ENCODE measurements at regions not wholly inside any gene's neighbourhood (a gene's known extent, or its start where the extent isn't known, plus 50 kb on each side); places are given as distances from the start of the nearest gene placed in this dataset.
A peak's percentile ranks its signal among the peaks of the same experiment; 100 is the strongest.

DNA sequence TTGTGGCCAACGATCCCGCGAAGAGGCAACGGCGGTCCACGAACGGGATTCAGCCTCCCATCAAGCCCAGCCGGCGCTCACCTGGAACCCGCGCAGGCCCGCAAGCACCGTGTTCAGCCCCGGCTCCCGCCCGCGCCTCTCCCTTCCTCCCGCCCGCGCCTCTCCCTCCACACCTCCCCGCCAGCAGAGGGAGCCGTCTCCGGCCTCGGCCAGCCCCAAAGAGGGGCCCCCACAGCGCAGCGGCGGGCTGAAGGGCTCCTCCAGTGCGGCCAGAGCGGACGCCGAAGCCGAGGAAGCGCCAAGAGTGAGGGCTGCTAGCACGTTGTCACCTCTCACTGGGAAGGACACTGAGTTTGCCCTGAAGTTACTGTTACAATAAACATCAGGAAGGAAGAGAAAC is 55.3 kb upstream of the LAPTM4A start:
- H3K27ac ChIP-seq (ENCODE audit: extremely low read depth, low read depth, low read length): no peak overlapping the region
- H3K4me3 ChIP-seq (ENCODE audit: low read depth, low read length): no peak overlapping the region
- TF ChIP-seq, protein P1, sequence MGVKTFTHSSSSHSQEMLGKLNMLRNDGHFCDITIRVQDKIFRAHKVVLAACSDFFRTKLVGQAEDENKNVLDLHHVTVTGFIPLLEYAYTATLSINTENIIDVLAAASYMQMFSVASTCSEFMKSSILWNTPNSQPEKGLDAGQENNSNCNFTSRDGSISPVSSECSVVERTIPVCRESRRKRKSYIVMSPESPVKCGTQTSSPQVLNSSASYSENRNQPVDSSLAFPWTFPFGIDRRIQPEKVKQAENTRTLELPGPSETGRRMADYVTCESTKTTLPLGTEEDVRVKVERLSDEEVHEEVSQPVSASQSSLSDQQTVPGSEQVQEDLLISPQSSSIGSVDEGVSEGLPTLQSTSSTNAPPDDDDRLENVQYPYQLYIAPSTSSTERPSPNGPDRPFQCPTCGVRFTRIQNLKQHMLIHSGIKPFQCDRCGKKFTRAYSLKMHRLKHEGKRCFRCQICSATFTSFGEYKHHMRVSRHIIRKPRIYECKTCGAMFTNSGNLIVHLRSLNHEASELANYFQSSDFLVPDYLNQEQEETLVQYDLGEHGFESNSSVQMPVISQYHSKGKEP (tag by site-specific recombination; IDR thresholded peaks at IDR 0.05): no peak
- TF ChIP-seq ZNF175 (tag by site-specific recombination; IDR thresholded peaks at IDR 0.05) (no peak), ZNF133 (tag by site-specific recombination; IDR thresholded peaks at IDR 0.05) (no peak), ZNF341 (tag by site-specific recombination; IDR thresholded peaks at IDR 0.05; ENCODE audit: low read depth) (no peak), MEIS1 (CRISPR knock-in tag; IDR thresholded peaks at IDR 0.05; ENCODE audit: borderline replicate concordance) (no peak)
- TF ChIP-seq, protein P2, sequence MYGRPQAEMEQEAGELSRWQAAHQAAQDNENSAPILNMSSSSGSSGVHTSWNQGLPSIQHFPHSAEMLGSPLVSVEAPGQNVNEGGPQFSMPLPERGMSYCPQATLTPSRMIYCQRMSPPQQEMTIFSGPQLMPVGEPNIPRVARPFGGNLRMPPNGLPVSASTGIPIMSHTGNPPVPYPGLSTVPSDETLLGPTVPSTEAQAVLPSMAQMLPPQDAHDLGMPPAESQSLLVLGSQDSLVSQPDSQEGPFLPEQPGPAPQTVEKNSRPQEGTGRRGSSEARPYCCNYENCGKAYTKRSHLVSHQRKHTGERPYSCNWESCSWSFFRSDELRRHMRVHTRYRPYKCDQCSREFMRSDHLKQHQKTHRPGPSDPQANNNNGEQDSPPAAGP (tag by site-specific recombination; IDR thresholded peaks at IDR 0.05): no peak
- TF ChIP-seq, protein P3, sequence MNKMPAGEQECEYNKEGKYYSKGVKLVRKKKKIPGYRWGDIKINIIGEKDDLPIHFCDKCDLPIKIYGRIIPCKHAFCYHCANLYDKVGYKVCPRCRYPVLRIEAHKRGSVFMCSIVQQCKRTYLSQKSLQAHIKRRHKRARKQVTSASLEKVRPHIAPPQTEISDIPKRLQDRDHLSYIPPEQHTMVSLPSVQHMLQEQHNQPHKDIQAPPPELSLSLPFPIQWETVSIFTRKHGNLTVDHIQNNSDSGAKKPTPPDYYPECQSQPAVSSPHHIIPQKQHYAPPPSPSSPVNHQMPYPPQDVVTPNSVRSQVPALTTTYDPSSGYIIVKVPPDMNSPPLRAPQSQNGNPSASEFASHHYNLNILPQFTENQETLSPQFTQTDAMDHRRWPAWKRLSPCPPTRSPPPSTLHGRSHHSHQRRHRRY (tag by site-specific recombination; IDR thresholded peaks at IDR 0.05): no peak
- no peaks in the 10 kb centered on the region for H3K36me3 ChIP-seq (ENCODE audit: control insufficient read depth in 2 of 2, insufficient read depth in 1 of 2, low read length in 2 of 2)
- H3K9me3 ChIP-seq (ENCODE audit: control insufficient read depth, insufficient read depth, low read depth, low read length): no peaks in the 10 kb centered on the region
- ChIA-PET POLR2A (interaction anchor here (0.6 to 1.5 kb wide), 2 partner anchors 110 to 118 kb away, joined by 4 to 5 read pairs; partner anchors contain the start of gene SDC1), CTCF (interaction anchor here (1.0 kb wide), 1 partner anchor 220 kb away, joined by 3 read pairs; no protein-coding TSS in a partner anchor)
- no peaks in the 10 kb centered on the region for H3K4me1 ChIP-seq (ENCODE audit: control insufficient read depth, insufficient read depth, low read length)

DNA sequence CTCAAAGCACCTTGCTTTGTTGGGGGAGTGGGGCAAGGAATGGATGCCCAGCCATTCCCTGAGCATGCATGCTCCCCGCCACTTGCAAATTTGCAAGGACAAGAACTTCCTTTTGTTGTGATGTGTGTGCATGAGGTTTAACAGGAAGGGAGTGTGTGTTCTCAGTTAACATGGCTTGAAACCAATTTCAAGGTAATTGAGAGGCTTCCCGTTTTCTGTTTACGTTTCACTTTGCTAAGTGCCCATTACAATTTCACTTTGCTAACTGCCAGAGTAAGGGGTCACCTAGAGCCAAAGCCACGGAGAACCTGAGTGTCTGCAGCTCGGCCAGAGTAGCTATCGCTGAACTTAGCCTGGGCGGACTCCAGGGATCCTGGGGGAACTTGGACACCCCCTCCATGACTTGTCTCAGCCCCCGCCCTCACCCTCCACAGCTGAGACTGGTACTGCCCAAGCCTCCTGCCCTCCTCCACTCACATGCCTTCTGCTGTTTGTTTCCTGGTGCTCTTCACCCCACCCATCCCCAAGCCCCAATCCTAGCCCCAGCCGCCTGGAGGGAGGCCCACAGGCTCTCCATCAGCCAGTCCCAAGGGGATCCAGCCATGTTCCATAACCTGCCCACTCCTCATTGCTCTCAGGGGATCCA is 53.6 kb upstream of the LAPTM4A start:
- H3K9me3 ChIP-seq (ENCODE audit: control insufficient read depth, insufficient read depth, low read depth, low read length): no peaks in the 10 kb centered on the region
- no peaks in the 10 kb centered on the region for H3K4me1 ChIP-seq (ENCODE audit: control insufficient read depth, insufficient read depth, low read length)
- H3K36me3 ChIP-seq (ENCODE audit: control insufficient read depth in 2 of 2, insufficient read depth in 1 of 2, low read length in 2 of 2): no peaks in the 10 kb centered on the region
- TF ChIP-seq ZNF707 (tag by site-specific recombination; IDR thresholded peaks at IDR 0.05) (no peak), ZNF341 (tag by site-specific recombination; IDR thresholded peaks at IDR 0.05; ENCODE audit: low read depth) (peak; percentile 48; the same call in 1 of the 2 replicates), OSR2 (tag by site-specific recombination; IDR thresholded peaks at IDR 0.05) (no peak), ZFP37 (tag by site-specific recombination; IDR thresholded peaks at IDR 0.05) (no peak), WT1 (tag by site-specific recombination; IDR thresholded peaks at IDR 0.05) (peak; percentile 75)
- TF ChIP-seq, protein P4, sequence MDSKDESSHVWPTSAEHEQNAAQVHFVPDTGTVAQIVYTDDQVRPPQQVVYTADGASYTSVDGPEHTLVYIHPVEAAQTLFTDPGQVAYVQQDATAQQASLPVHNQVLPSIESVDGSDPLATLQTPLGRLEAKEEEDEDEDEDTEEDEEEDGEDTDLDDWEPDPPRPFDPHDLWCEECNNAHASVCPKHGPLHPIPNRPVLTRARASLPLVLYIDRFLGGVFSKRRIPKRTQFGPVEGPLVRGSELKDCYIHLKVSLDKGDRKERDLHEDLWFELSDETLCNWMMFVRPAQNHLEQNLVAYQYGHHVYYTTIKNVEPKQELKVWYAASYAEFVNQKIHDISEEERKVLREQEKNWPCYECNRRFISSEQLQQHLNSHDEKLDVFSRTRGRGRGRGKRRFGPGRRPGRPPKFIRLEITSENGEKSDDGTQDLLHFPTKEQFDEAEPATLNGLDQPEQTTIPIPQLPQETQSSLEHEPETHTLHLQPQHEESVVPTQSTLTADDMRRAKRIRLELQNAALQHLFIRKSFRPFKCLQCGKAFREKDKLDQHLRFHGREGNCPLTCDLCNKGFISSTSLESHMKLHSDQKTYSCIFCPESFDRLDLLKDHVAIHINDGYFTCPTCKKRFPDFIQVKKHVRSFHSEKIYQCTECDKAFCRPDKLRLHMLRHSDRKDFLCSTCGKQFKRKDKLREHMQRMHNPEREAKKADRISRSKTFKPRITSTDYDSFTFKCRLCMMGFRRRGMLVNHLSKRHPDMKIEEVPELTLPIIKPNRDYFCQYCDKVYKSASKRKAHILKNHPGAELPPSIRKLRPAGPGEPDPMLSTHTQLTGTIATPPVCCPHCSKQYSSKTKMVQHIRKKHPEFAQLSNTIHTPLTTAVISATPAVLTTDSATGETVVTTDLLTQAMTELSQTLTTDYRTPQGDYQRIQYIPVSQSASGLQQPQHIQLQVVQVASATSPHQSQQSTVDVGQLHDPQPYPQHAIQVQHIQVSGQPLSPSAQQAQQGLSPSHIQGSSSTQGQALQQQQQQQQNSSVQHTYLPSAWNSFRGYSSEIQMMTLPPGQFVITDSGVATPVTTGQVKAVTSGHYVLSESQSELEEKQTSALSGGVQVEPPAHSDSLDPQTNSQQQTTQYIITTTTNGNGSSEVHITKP (tag by site-specific recombination; IDR thresholded peaks at IDR 0.05): 0 out of 2 replicates have a peak, but pooled peaks have one; percentile 21
- ChIA-PET CTCF (interaction anchor here (0.6 to 1.0 kb wide), 6 partner anchors 13 to 221 kb away, joined by 3 to 4 read pairs (median 3); no protein-coding TSS in a partner anchor), POLR2A (no interaction called here)
- H3K27ac ChIP-seq (ENCODE audit: extremely low read depth, low read depth, low read length): no peak overlapping the region
- no peak overlapping the region for H3K4me3 ChIP-seq (ENCODE audit: low read depth, low read length)

DNA sequence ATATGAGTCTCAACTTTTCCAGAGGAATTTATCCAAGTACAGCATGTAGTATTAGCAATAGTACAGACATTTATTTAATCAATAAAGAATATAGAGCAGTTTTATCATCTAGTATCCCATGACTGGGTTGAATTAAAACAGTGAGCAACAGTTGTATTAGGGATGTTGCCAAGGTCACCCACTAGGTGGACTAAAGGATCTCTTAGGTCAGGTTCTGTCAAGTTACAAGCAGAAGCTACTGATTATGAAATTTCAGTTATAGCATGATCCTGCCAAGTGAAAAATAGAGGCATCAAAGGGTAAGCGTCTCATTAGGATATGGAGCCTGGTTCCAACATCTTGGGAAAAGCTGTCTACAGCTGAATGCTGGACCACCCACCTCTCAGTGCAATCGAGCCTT is 52.1 kb upstream of the LAPTM4A start:
- Histone ChIP-seq H3K9me3 (ENCODE audit: control insufficient read depth, insufficient read depth, low read depth, low read length) (no peaks in the 10 kb centered on the region), H3K4me1 (ENCODE audit: control insufficient read depth, insufficient read depth, low read length) (no peaks in the 10 kb centered on the region), H3K27ac (ENCODE audit: extremely low read depth, low read depth, low read length) (no peak overlapping the region), H3K36me3 (ENCODE audit: control insufficient read depth in 2 of 2, insufficient read depth in 1 of 2, low read length in 2 of 2) (no peaks in the 10 kb centered on the region), H3K4me3 (ENCODE audit: low read depth, low read length) (no peak overlapping the region)
- CTCF ChIA-PET: interaction anchor here (0.6 to 1.0 kb wide), 3 partner anchors 9 to 139 kb away, joined by 3 to 4 read pairs (median 3); no protein-coding TSS in a partner anchor
- TF ChIP-seq ZNF654 (tag by site-specific recombination; IDR thresholded peaks at IDR 0.05; ENCODE audit: low read depth) (peak; percentile 21; the same call in 1 of the 2 replicates), SCRT2 (tag by site-specific recombination; IDR thresholded peaks at IDR 0.05) (peak; percentile 22; the same call in 1 of the 2 replicates)
- TF ChIP-seq, protein P5, sequence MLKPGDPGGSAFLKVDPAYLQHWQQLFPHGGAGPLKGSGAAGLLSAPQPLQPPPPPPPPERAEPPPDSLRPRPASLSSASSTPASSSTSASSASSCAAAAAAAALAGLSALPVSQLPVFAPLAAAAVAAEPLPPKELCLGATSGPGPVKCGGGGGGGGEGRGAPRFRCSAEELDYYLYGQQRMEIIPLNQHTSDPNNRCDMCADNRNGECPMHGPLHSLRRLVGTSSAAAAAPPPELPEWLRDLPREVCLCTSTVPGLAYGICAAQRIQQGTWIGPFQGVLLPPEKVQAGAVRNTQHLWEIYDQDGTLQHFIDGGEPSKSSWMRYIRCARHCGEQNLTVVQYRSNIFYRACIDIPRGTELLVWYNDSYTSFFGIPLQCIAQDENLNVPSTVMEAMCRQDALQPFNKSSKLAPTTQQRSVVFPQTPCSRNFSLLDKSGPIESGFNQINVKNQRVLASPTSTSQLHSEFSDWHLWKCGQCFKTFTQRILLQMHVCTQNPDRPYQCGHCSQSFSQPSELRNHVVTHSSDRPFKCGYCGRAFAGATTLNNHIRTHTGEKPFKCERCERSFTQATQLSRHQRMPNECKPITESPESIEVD (tag by site-specific recombination; IDR thresholded peaks at IDR 0.05): no peak
- POLR2A ChIA-PET: interaction anchor here (1.0 kb wide), 1 partner anchor 223 kb away, joined by 3 read pairs; no protein-coding TSS in a partner anchor

Data from HEK293 (cell line).